ENCODE measurements at regions not wholly inside any gene's neighbourhood (a gene's known extent, or its start where the extent isn't known, plus 50 kb on each side); places are given as distances from the start of the nearest gene placed in this dataset.

- no peak for TF ChIP-seq CTCF (IDR thresholded peaks at IDR 0.05; ENCODE audit: unreplicated experiment)
- BruUV-seq (replicated peaks), result no TSS peak
- no peak overlapping the region for H3K4me3 Mint-ChIP-seq (ENCODE audit: low read depth, unreplicated experiment)
- no peaks in the 10 kb centered on the region for H3K9me3 Mint-ChIP-seq (ENCODE audit: low read depth, unreplicated experiment)
- no peaks in the 10 kb centered on the region for H3K4me1 Mint-ChIP-seq (ENCODE audit: low read depth, unreplicated experiment)
- CTCF ChIA-PET, result no interaction called here
- H3K27me3 Mint-ChIP-seq (ENCODE audit: unreplicated experiment), result no peaks in the 10 kb centered on the region
- no peak for DNase-seq
- no peak overlapping the region for H3K27ac Mint-ChIP-seq (ENCODE audit: unreplicated experiment)
- no peaks in the 10 kb centered on the region for H3K36me3 Mint-ChIP-seq (ENCODE audit: insufficient read depth, unreplicated experiment)
- intact Hi-C loops (cut with micrococcal nuclease; ENCODE audit: unreplicated experiment), result loop anchor here (10.0 kb wide), 1 partner anchor 602 kb away; no protein-coding TSS in a partner anchor
Measured at GRCh38 chr6:793261-793660, 100.3 kb upstream of the EXOC2 start.

- no TSS peak for BruUV-seq (replicated peaks)
- no peak for DNase-seq
- H3K4me3 Mint-ChIP-seq (ENCODE audit: low read depth, unreplicated experiment), result no peak overlapping the region
- TF ChIP-seq CTCF (IDR thresholded peaks at IDR 0.05; ENCODE audit: unreplicated experiment), result no peak
- no peaks in the 10 kb centered on the region for H3K27me3 Mint-ChIP-seq (ENCODE audit: unreplicated experiment)
- CTCF ChIA-PET, result no interaction called here
- no peaks in the 10 kb centered on the region for H3K4me1 Mint-ChIP-seq (ENCODE audit: low read depth, unreplicated experiment)
- no peak overlapping the region for H3K27ac Mint-ChIP-seq (ENCODE audit: unreplicated experiment)
- intact Hi-C loops (cut with micrococcal nuclease; ENCODE audit: unreplicated experiment), result loop anchor here (10.0 kb wide), 1 partner anchor 602 kb away; no protein-coding TSS in a partner anchor
- H3K36me3 Mint-ChIP-seq (ENCODE audit: insufficient read depth, unreplicated experiment), result no peaks in the 10 kb centered on the region
- no peaks in the 10 kb centered on the region for H3K9me3 Mint-ChIP-seq (ENCODE audit: low read depth, unreplicated experiment)
Measured at GRCh38 chr6:792662-793061, 99.7 kb upstream of the EXOC2 start.

GRCh38 chr6:788058-788457, 95.1 kb upstream of the EXOC2 start:
- TF ChIP-seq CTCF (IDR thresholded peaks at IDR 0.05; ENCODE audit: unreplicated experiment), result no peak
- no peaks in the 10 kb centered on the region for H3K36me3 Mint-ChIP-seq (ENCODE audit: insufficient read depth, unreplicated experiment)
- H3K9me3 Mint-ChIP-seq (ENCODE audit: low read depth, unreplicated experiment), result no peaks in the 10 kb centered on the region
- intact Hi-C loops (cut with micrococcal nuclease; ENCODE audit: unreplicated experiment), result no loop called here
- H3K27ac Mint-ChIP-seq (ENCODE audit: unreplicated experiment), result no peak overlapping the region
- H3K27me3 Mint-ChIP-seq (ENCODE audit: unreplicated experiment), result no peaks in the 10 kb centered on the region
- CTCF ChIA-PET, result no interaction called here
- BruUV-seq (replicated peaks), result no TSS peak
- H3K4me3 Mint-ChIP-seq (ENCODE audit: low read depth, unreplicated experiment), result no peak overlapping the region
- DNase-seq, result no peak
- no peaks in the 10 kb centered on the region for H3K4me1 Mint-ChIP-seq (ENCODE audit: low read depth, unreplicated experiment)

- Mint-ChIP-seq H3K9me3 (ENCODE audit: low read depth, unreplicated experiment) (no peaks in the 10 kb centered on the region), H3K4me1 (ENCODE audit: low read depth, unreplicated experiment) (no peaks in the 10 kb centered on the region), H3K27me3 (ENCODE audit: unreplicated experiment) (no peaks in the 10 kb centered on the region), H3K36me3 (ENCODE audit: insufficient read depth, unreplicated experiment) (no peaks in the 10 kb centered on the region), H3K27ac (ENCODE audit: unreplicated experiment) (no peak overlapping the region), H3K4me3 (ENCODE audit: low read depth, unreplicated experiment) (no peak overlapping the region)
- CTCF ChIA-PET, result no interaction called here
- no peak for TF ChIP-seq CTCF (IDR thresholded peaks at IDR 0.05; ENCODE audit: unreplicated experiment)
- no peak for DNase-seq
- intact Hi-C loops (cut with micrococcal nuclease; ENCODE audit: unreplicated experiment), result no loop called here
- no TSS peak for BruUV-seq (replicated peaks)
Measured at GRCh38 chr6:786946-787763, 94.2 kb upstream of the EXOC2 start.
